Nephron progenitor cell (in vitro differentiated cells): ENCODE measurements at regions not wholly inside any gene's neighbourhood (a gene's known extent, or its start where the extent isn't known, plus 50 kb on each side); places are given as distances from the start of the nearest gene placed in this dataset.

Experiments
- DNase-seq: peaks from one replicate; pipeline ENCODE4 v3.0.0; 2021
- H3K27ac Mint-ChIP-seq: 2 replicates; pipeline ENCODE4 v1.8.0; 2021; ENCODE audit warnings: mild to moderate bottlenecking, moderate library complexity, mixed read lengths
- H3K27me3 Mint-ChIP-seq: 2 replicates; pipeline ENCODE4 v1.8.0; 2021; ENCODE audit warnings: mild to moderate bottlenecking, low read depth, mixed read lengths; ENCODE audit not compliant: poor library complexity
- H3K36me3 Mint-ChIP-seq: 2 replicates; pipeline ENCODE4 v1.8.0; 2021; ENCODE audit warnings: low read depth, mixed read lengths
- H3K4me1 Mint-ChIP-seq: 2 replicates; pipeline ENCODE4 v1.8.0; 2021; ENCODE audit warnings: mixed read lengths
- H3K4me3 Mint-ChIP-seq: 2 replicates; pipeline ENCODE4 v1.8.0; 2021; ENCODE audit warnings: mild to moderate bottlenecking, moderate library complexity, mixed read lengths
- H3K9me3 Mint-ChIP-seq: 2 replicates; pipeline ENCODE4 v1.8.0; 2021; ENCODE audit warnings: mild to moderate bottlenecking, moderate library complexity, mixed read lengths
- TF ChIP-seq, protein P1 (sequence below): fragments of 200-600 bp; sonication (generic); IDR thresholded peaks from 2 replicates; pipeline ENCODE4 v1.5.0; 2021; ENCODE audit warnings: antibody characterized with exemption

DNA sequence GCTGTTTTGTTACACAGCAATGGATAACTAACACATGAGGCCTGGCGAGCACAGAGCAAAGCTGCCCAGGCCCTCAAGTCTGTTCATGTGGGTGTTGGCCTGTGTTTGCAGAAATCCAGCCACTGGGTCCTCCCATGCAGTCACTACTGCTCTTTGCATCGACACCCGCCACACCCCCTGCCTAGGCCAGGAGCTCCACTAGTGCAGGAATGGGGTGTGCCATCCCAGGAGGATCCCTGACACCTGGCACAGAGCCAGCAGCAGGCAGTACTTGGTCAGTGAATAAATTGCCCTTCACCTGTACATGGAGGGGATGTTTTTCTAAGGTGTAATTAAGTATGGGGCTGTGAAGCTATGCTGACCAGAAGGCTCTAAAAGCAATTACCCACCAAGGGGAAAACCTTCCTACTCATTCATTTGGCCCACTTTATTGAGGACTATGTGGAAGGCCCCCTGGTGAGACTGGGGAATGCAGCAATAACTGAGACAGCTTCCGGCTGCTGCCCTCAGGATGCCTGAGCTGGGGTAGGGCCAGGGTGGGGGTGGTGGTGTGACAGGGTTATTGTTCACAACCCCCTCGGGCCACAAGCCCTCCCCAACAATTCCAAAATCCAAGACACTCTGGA, 160.8 kb downstream of the CRYBB2 start:
- TF ChIP-seq, protein P1, sequence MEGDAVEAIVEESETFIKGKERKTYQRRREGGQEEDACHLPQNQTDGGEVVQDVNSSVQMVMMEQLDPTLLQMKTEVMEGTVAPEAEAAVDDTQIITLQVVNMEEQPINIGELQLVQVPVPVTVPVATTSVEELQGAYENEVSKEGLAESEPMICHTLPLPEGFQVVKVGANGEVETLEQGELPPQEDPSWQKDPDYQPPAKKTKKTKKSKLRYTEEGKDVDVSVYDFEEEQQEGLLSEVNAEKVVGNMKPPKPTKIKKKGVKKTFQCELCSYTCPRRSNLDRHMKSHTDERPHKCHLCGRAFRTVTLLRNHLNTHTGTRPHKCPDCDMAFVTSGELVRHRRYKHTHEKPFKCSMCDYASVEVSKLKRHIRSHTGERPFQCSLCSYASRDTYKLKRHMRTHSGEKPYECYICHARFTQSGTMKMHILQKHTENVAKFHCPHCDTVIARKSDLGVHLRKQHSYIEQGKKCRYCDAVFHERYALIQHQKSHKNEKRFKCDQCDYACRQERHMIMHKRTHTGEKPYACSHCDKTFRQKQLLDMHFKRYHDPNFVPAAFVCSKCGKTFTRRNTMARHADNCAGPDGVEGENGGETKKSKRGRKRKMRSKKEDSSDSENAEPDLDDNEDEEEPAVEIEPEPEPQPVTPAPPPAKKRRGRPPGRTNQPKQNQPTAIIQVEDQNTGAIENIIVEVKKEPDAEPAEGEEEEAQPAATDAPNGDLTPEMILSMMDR: no peak
- peaks cover 4% of the 10 kb centered on the region for H3K27me3 Mint-ChIP-seq

DNA sequence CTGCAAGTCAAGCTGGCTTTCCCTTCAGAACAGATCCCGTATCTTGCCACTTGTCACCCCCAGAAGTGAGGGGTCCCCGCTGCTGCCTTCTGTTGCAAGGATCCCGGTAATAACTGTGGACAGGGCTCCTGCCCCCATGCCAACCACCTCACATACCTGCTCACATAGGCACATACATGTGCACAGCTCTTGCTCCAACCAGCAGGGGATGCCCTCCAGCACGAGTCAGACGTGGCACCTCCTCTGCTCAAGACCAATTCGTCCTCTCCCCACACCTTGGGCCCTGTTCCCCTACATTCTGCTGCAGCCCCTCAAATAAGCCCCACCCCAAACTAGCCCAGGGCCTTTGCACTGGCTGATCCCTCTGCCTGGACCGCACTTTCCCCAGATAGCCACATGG, 163.3 kb downstream of the CRYBB2 start:
- H3K4me1 Mint-ChIP-seq: peaks cover 55% of the 10 kb centered on the region
- no peak for DNase-seq
- peaks cover 30% of the 10 kb centered on the region for H3K36me3 Mint-ChIP-seq
- H3K4me3 Mint-ChIP-seq: peak overlapping the region; percentile 39
- TF ChIP-seq, protein P1: no peak
- peaks cover 6% of the 10 kb centered on the region for H3K27me3 Mint-ChIP-seq
- H3K9me3 Mint-ChIP-seq: peaks cover 5% of the 10 kb centered on the region
- peak overlapping the region; percentile 95 for H3K27ac Mint-ChIP-seq

More for the DNA sequence above, 160.8 kb downstream of the CRYBB2 start:
- peaks cover 51% of the 10 kb centered on the region for H3K36me3 Mint-ChIP-seq
- peaks cover 30% of the 10 kb centered on the region for H3K4me1 Mint-ChIP-seq
- DNase-seq: no peak
- H3K4me3 Mint-ChIP-seq: no peak overlapping the region
- no peak overlapping the region for H3K27ac Mint-ChIP-seq
- peaks cover 5% of the 10 kb centered on the region for H3K9me3 Mint-ChIP-seq

DNA sequence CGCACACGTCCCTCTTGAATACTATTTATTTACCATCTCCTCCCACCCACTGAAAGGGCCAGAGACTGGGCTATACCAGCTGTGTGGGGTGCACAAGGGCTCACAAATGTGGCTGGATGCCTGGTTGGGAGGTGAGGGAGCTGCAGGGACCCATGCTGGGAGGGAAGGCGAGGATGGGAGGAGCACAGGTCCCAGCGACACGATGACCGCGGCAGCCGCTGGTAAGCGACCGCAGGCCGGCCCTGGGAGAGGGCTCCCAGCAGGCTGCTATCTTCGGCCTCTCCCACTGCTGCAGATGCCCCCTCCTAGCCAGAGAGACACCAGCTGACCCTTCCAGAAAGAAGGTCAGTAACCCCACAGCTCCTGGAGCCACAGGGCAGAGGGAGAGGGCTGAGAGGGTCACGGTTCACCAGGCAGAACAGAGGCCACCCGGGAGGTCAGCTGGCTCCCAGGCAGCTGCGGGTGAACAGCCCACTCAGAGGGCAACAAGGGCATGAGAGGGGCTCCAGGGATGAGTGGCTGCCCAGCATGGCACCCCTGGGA, 163.9 kb downstream of the CRYBB2 start:
- Mint-ChIP-seq H3K27me3 (peaks cover 12% of the 10 kb centered on the region), H3K27ac (peak overlapping the region; percentile 95), H3K4me3 (no peak overlapping the region), H3K4me1 (peaks cover 61% of the 10 kb centered on the region), H3K9me3 (peaks cover 5% of the 10 kb centered on the region), H3K36me3 (peaks cover 28% of the 10 kb centered on the region)
- TF ChIP-seq, protein P1: no peak
- DNase-seq: peak; percentile 71

DNA sequence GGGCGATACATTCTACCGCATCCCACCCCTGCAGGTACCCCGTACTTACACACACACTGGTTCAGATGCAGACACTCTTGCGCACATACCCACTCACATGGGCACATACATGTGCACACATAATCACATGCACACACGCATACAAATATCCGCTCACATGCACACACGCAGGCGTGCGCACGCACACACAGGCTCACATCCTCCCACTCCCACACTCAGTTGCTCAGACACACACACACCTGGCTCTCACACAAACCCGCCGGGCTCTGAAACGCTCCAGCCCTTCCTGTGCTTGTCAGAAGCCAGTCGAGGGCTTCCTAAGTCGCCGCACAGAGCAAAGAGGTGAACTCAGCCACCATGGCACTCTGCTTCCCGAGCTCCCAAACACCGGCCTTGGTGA, 164.5 kb downstream of the CRYBB2 start:
- peak; percentile 37 for DNase-seq
- Mint-ChIP-seq H3K4me3 (peak overlapping the region; percentile 40), H3K27ac (peak overlapping the region; percentile 73), H3K27me3 (peaks cover 17% of the 10 kb centered on the region), H3K4me1 (peaks cover 66% of the 10 kb centered on the region), H3K9me3 (peaks cover 5% of the 10 kb centered on the region), H3K36me3 (peaks cover 23% of the 10 kb centered on the region)
- TF ChIP-seq, protein P1: no peak

DNA sequence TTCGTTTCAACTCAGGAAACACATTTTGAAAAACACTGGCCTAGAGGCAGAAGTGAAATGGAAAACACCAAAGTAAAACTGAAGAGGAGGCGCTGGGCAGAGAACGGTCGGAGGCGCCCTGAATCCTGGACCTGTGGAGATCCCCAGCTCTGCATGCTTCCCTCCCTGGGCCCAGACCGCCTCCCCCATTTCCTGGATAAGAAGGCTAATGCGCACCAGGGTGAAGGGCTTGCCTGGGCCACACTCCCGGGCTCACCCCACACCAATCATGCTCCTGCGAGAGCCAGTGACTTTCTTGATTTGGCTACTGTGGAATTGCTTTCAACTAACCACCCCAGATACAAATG, 167.1 kb downstream of the CRYBB2 start:
- TF ChIP-seq, protein P1: no peak
- DNase-seq: no peak
- Mint-ChIP-seq H3K9me3 (no peaks in the 10 kb centered on the region), H3K4me3 (no peak overlapping the region), H3K27ac (no peak overlapping the region), H3K4me1 (peaks cover 71% of the 10 kb centered on the region), H3K36me3 (peaks cover under 1% of the 10 kb centered on the region), H3K27me3 (peaks cover 15% of the 10 kb centered on the region)

DNA sequence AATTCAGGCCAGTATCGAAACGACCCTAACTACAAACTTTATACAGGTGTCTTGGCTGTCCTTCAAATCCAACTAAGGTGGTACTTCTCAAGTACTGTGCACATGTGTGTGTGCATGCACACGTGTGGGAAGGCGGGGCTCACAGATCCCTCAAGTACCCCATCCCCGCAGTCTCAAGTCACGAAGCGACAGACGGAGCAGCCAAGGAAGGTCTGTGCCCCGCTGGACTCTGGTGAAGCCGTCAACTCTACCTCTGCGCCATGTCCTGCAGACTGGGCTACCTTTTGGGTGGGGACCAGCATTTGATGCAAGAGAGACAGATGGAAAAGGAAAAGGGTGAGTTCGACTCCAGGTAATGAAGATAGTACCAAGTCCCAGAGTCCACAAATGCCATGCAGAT, 169.0 kb downstream of the CRYBB2 start:
- Mint-ChIP-seq H3K4me3 (no peak overlapping the region), H3K4me1 (peaks cover 54% of the 10 kb centered on the region), H3K36me3 (no peaks in the 10 kb centered on the region), H3K27ac (peak overlapping the region; percentile 45), H3K9me3 (no peaks in the 10 kb centered on the region), H3K27me3 (peaks cover 15% of the 10 kb centered on the region)
- DNase-seq: no peak
- TF ChIP-seq, protein P1: no peak
